HG02885 (cell line): ENCODE measurements at regions not wholly inside any gene's neighbourhood (a gene's known extent, or its start where the extent isn't known, plus 50 kb on each side); places are given as distances from the start of the nearest gene placed in this dataset.
"Not testable (repeated sequence)": the region's sequence is repeated elsewhere in the genome, so short reads cannot be mapped to it uniquely, and the experiment has no call there.

ENCODE experiments used
- ATAC-seq: cut with Tn5 transposase; IDR thresholded peaks from one replicate; pipeline ENCODE4 v1.9.1; 2021; ENCODE audit warnings: mild to moderate bottlenecking; ENCODE audit not compliant: unreplicated experiment, poor library complexity

DNA sequence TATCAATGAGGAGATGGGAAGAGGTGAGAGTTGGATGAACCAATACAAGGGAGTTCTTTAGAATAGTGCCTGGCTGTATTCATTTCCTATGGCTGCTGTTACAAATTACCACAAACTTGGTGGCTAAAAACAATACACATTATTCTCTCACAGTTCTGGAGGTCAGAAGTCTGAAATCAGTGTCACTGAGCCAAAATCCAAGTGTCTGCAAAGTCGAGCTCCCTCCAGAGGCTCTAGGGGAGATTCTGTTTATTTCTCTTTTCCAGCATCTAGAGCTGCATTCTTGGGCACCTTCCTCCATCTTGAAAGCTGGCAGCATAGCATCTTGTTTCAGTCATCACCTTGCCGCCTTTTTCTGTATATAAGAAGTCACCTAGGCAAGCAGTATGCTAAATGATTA is 55.7 kb upstream of the TERB2 start:
- not testable (repeated sequence) for ATAC-seq

DNA sequence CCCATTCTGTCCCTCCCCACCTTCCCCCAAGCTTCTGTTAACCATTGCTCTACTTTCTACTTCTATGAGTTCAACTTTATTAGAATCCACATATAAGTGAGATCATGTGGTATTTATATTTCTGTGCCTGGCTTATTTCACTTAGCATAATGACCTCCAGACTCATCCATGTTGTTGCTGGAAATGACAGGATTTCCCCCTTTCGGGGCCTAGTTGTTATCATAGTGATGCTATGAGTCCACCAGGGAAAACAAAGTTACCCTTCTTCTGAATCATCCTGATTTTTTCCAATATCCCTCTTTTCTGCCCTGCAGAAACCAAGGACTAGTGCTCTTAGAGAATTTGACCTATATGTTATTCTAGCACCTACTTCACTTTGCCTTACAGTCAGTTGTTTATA is 53.2 kb upstream of the TERB2 start:
- ATAC-seq: not testable (repeated sequence)

- not testable (repeated sequence) for ATAC-seq
Observed at GRCh38 chr15:44904651-44905340, 51.7 kb upstream of the TERB2 start.
